NB4 (cell line): ENCODE measurements at regions not wholly inside any gene's neighbourhood (a gene's known extent, or its start where the extent isn't known, plus 50 kb on each side); places are given as distances from the start of the nearest gene placed in this dataset.
A peak's percentile ranks its signal among the peaks of the same experiment; 100 is the strongest.

Experiments used
- DNase-seq: peaks from one replicate; pipeline ENCODE4 v3.0.0; 2010; ENCODE audit warnings: low read depth
- H3K4me3 ChIP-seq: one replicate; pipeline ENCODE4 v1.5.1; 2011; ENCODE audit warnings: mild to moderate bottlenecking, low read depth, low read length, moderate library complexity
- MYC ChIP-seq: IDR thresholded peaks from 2 replicates; pipeline ENCODE4 v1.6.1; 2011; ENCODE audit warnings: low read depth, low read length
- POLR2A ChIP-seq: IDR thresholded peaks from 2 replicates; pipeline ENCODE4 v1.6.1; 2011; ENCODE audit warnings: mild to moderate bottlenecking; ENCODE audit not compliant: insufficient read length; ENCODE audit errors: extremely low read depth
- TF ChIP-seq, protein P1 (sequence below): IDR thresholded peaks from one replicate; pipeline ENCODE4 v1.5.1; 2012; ENCODE audit warnings: low read depth, low read length
- TF ChIP-seq, protein P2 (sequence below): IDR thresholded peaks from 2 replicates; pipeline ENCODE4 v1.6.1; 2011; ENCODE audit warnings: low read depth, low read length

DNA sequence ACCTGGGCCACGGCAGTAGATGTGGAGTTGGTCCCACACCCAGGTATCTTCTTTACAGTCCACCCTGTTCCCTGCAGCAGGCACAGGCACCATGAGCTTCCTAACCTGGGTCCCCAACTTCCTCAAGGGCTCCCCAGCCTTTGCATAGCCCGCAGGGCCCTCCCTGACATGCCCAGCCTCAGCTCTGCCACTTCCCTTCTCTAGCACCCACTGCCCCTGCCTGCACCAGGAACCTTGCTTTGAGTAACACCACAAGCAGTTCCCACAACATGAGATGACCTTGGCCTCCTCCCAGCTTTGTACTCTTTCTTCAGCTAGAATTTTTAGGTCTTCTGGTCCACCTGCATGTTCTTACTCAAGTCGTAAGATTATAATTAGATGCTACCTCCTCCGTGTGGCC lies 92.2 kb upstream of the ZPBP start:
- DNase-seq, result peak; percentile 57
- H3K4me3 ChIP-seq, result no peak overlapping the region
- 0 out of 2 replicates have a peak, but pooled peaks have one; percentile 11 for TF ChIP-seq MYC
- TF ChIP-seq, protein P1, sequence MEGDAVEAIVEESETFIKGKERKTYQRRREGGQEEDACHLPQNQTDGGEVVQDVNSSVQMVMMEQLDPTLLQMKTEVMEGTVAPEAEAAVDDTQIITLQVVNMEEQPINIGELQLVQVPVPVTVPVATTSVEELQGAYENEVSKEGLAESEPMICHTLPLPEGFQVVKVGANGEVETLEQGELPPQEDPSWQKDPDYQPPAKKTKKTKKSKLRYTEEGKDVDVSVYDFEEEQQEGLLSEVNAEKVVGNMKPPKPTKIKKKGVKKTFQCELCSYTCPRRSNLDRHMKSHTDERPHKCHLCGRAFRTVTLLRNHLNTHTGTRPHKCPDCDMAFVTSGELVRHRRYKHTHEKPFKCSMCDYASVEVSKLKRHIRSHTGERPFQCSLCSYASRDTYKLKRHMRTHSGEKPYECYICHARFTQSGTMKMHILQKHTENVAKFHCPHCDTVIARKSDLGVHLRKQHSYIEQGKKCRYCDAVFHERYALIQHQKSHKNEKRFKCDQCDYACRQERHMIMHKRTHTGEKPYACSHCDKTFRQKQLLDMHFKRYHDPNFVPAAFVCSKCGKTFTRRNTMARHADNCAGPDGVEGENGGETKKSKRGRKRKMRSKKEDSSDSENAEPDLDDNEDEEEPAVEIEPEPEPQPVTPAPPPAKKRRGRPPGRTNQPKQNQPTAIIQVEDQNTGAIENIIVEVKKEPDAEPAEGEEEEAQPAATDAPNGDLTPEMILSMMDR, result no peak
- TF ChIP-seq, protein P2, sequence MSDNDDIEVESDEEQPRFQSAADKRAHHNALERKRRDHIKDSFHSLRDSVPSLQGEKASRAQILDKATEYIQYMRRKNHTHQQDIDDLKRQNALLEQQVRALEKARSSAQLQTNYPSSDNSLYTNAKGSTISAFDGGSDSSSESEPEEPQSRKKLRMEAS, result no peak
- TF ChIP-seq POLR2A, result no peak

GRCh38 chr7:50184271-50184990 lies 91.4 kb upstream of the ZPBP start:
- no peak for DNase-seq
- no peak for TF ChIP-seq POLR2A
- no peak for TF ChIP-seq MYC
- TF ChIP-seq, protein P1, result no peak
- TF ChIP-seq, protein P2, result no peak
- no peak overlapping the region for H3K4me3 ChIP-seq

GRCh38 chr7:50182759-50183158 lies 89.7 kb upstream of the ZPBP start:
- no peak overlapping the region for H3K4me3 ChIP-seq
- DNase-seq, result peak; percentile 85
- TF ChIP-seq POLR2A (no peak), MYC (no peak)
- TF ChIP-seq, protein P1, result no peak
- TF ChIP-seq, protein P2, result peak; percentile 60; the same call in 1 of the 2 replicates

GRCh38 chr7:50181081-50181480 lies 88.0 kb upstream of the ZPBP start:
- no peak for DNase-seq
- no peak for TF ChIP-seq MYC
- TF ChIP-seq, protein P2, result no peak
- TF ChIP-seq POLR2A, result no peak
- TF ChIP-seq, protein P1, result no peak
- no peak overlapping the region for H3K4me3 ChIP-seq

GRCh38 chr7:50178166-50178565 lies 85.1 kb upstream of the ZPBP start:
- H3K4me3 ChIP-seq, result no peak overlapping the region
- no peak for DNase-seq
- TF ChIP-seq, protein P1, result no peak
- TF ChIP-seq POLR2A (no peak), MYC (no peak)
- TF ChIP-seq, protein P2, result no peak
